NCI-H1092 (cell line): ENCODE measurements at regions not wholly inside any gene's neighbourhood (a gene's known extent, or its start where the extent isn't known, plus 50 kb on each side); places are given as distances from the start of the nearest gene placed in this dataset.
"Not testable (repeated sequence)": the region's sequence is repeated elsewhere in the genome, so short reads cannot be mapped to it uniquely, and the experiment has no call there.

ENCODE experiments used
- DNase-seq: peaks from one replicate; lab custom pipeline; 2025; lab: John Stamatoyannopoulos, UW

- no peak for DNase-seq
Observed at GRCh38 chr5:60444661-60445360, 255.2 kb downstream of the DEPDC1B start.

- DNase-seq: no peak
Observed at GRCh38 chr5:60439552-60439951, 260.4 kb downstream of the DEPDC1B start.

- DNase-seq: no peak
Observed at GRCh38 chr5:60437308-60437707, 262.7 kb downstream of the DEPDC1B start.

GRCh38 chr5:60436518-60436917 lies 263.4 kb downstream of the DEPDC1B start:
- DNase-seq: no peak

- DNase-seq: no peak
Observed at GRCh38 chr5:60435808-60436207, 264.2 kb downstream of the DEPDC1B start.

GRCh38 chr5:60426189-60426588 lies 273.8 kb downstream of the DEPDC1B start:
- DNase-seq: not testable (repeated sequence)

- not testable (repeated sequence) for DNase-seq
Observed at GRCh38 chr5:60420773-60421172, 279.2 kb downstream of the DEPDC1B start.

- no peak for DNase-seq
Observed at GRCh38 chr5:60417500-60418181, 282.3 kb downstream of the DEPDC1B start.

GRCh38 chr5:60415443-60415842 lies 284.5 kb downstream of the DEPDC1B start:
- DNase-seq: no peak

GRCh38 chr5:60410427-60410826 lies 289.5 kb downstream of the DEPDC1B start:
- DNase-seq: no peak

- DNase-seq: no peak
Observed at GRCh38 chr5:60404171-60404570, 295.8 kb downstream of the DEPDC1B start.

GRCh38 chr5:60403343-60404006 lies 296.5 kb downstream of the DEPDC1B start:
- no peak for DNase-seq

GRCh38 chr5:60402161-60402785 lies 297.7 kb downstream of the DEPDC1B start:
- DNase-seq: no peak

- DNase-seq: no peak
Observed at GRCh38 chr5:60401526-60401925, 298.4 kb downstream of the DEPDC1B start.

GRCh38 chr5:60399507-60399906 lies 300.5 kb downstream of the DEPDC1B start:
- DNase-seq: no peak

- DNase-seq: no peak
Observed at GRCh38 chr5:60395712-60396329, 304.1 kb downstream of the DEPDC1B start.

- DNase-seq: no peak
Observed at GRCh38 chr5:60387051-60387440, 312.9 kb downstream of the DEPDC1B start.

- no peak for DNase-seq
Observed at GRCh38 chr5:60386436-60387050, 313.4 kb downstream of the DEPDC1B start.

- no peak for DNase-seq
Observed at GRCh38 chr5:60382716-60383115, 317.2 kb downstream of the DEPDC1B start.

GRCh38 chr5:60379907-60380306 lies 320.1 kb downstream of the DEPDC1B start:
- DNase-seq: no peak

- DNase-seq: no peak
Observed at GRCh38 chr5:60377826-60378225, 322.1 kb downstream of the DEPDC1B start.

- no peak for DNase-seq
Observed at GRCh38 chr5:60376860-60377259, 323.1 kb downstream of the DEPDC1B start.
